Osteocyte (in vitro differentiated cells): ENCODE measurements at regions not wholly inside any gene's neighbourhood (a gene's known extent, or its start where the extent isn't known, plus 50 kb on each side); places are given as distances from the start of the nearest gene placed in this dataset.
"Not testable (repeated sequence)": the region's sequence is repeated elsewhere in the genome, so short reads cannot be mapped to it uniquely, and the experiment has no call there.

ENCODE experiments used
- DNase-seq: peaks from one replicate; pipeline ENCODE4 v3.0.0; 2021; ENCODE audit warnings: mixed read lengths; ENCODE audit not compliant: unreplicated experiment; ENCODE audit errors: extremely low spot score
- H3K27ac Mint-ChIP-seq: one replicate; pipeline ENCODE4 v1.8.0; 2021; ENCODE audit warnings: mild to moderate bottlenecking, mixed read lengths; ENCODE audit not compliant: unreplicated experiment
- H3K27me3 Mint-ChIP-seq: one replicate; pipeline ENCODE4 v1.8.0; 2021; ENCODE audit warnings: mixed read lengths; ENCODE audit not compliant: unreplicated experiment
- H3K36me3 Mint-ChIP-seq: one replicate; pipeline ENCODE4 v1.8.0; 2021; ENCODE audit warnings: mixed read lengths; ENCODE audit not compliant: unreplicated experiment
- H3K4me1 Mint-ChIP-seq: one replicate; pipeline ENCODE4 v1.8.0; 2021; ENCODE audit warnings: mixed read lengths; ENCODE audit not compliant: unreplicated experiment
- H3K4me3 Mint-ChIP-seq: one replicate; pipeline ENCODE4 v1.8.0; 2021; ENCODE audit warnings: mild to moderate bottlenecking, moderate library complexity, mixed read lengths; ENCODE audit not compliant: unreplicated experiment
- H3K9me3 Mint-ChIP-seq: one replicate; pipeline ENCODE4 v1.8.0; 2021; ENCODE audit warnings: mixed read lengths; ENCODE audit not compliant: unreplicated experiment
- CTCF ChIP-seq: fragments of 200-600 bp; sonication (generic); IDR thresholded peaks from 2 replicates; pipeline ENCODE4 v1.5.0; 2021; ENCODE audit warnings: antibody characterized with exemption, mild to moderate bottlenecking, moderate library complexity

GRCh38 chr3:94794563-94794962, 731.7 kb downstream of the NSUN3 start:
- TF ChIP-seq CTCF = no peak
- DNase-seq = no peak
- no peaks in the 10 kb centered on the region for H3K4me1 Mint-ChIP-seq
- H3K27ac Mint-ChIP-seq = no peak overlapping the region
- no peak overlapping the region for H3K4me3 Mint-ChIP-seq
- H3K9me3 Mint-ChIP-seq = no peaks in the 10 kb centered on the region
- H3K36me3 Mint-ChIP-seq = no peaks in the 10 kb centered on the region
- H3K27me3 Mint-ChIP-seq = no peaks in the 10 kb centered on the region

- TF ChIP-seq CTCF = no peak
- H3K4me3 Mint-ChIP-seq = no peak overlapping the region
- H3K27ac Mint-ChIP-seq = no peak overlapping the region
- H3K4me1 Mint-ChIP-seq = no peaks in the 10 kb centered on the region
- no peak for DNase-seq
- H3K36me3 Mint-ChIP-seq = no peaks in the 10 kb centered on the region
- H3K27me3 Mint-ChIP-seq = no peaks in the 10 kb centered on the region
- H3K9me3 Mint-ChIP-seq = no peaks in the 10 kb centered on the region
Measured at GRCh38 chr3:94799420-94800060, 736.7 kb downstream of the NSUN3 start.

- H3K27me3 Mint-ChIP-seq = no peaks in the 10 kb centered on the region
Measured at GRCh38 chr3:94811836-94812235, 749.0 kb downstream of the NSUN3 start.

GRCh38 chr3:94821241-94821640, 758.4 kb downstream of the NSUN3 start:
- peaks cover 4% of the 10 kb centered on the region for H3K27me3 Mint-ChIP-seq
- TF ChIP-seq CTCF = no peak
- no peaks in the 10 kb centered on the region for H3K4me1 Mint-ChIP-seq
- no peaks in the 10 kb centered on the region for H3K36me3 Mint-ChIP-seq
- no peak overlapping the region for H3K27ac Mint-ChIP-seq
- no peak overlapping the region for H3K4me3 Mint-ChIP-seq
- no peaks in the 10 kb centered on the region for H3K9me3 Mint-ChIP-seq
- DNase-seq = no peak

More at GRCh38 chr3:94811836-94812235, 749.0 kb downstream of the NSUN3 start:
- TF ChIP-seq CTCF = no peak
- no peak for DNase-seq
- Mint-ChIP-seq H3K27ac (no peak overlapping the region), H3K4me1 (no peaks in the 10 kb centered on the region), H3K36me3 (no peaks in the 10 kb centered on the region), H3K4me3 (no peak overlapping the region), H3K9me3 (no peaks in the 10 kb centered on the region)

GRCh38 chr3:94822298-94822697, 759.4 kb downstream of the NSUN3 start:
- Mint-ChIP-seq H3K4me1 (no peaks in the 10 kb centered on the region), H3K9me3 (peaks cover 5% of the 10 kb centered on the region), H3K27me3 (peaks cover 4% of the 10 kb centered on the region), H3K36me3 (no peaks in the 10 kb centered on the region), H3K4me3 (no peak overlapping the region), H3K27ac (no peak overlapping the region)
- TF ChIP-seq CTCF = no peak
- no peak for DNase-seq

- H3K27me3 Mint-ChIP-seq, H3K4me1 Mint-ChIP-seq, H3K9me3 Mint-ChIP-seq, DNase-seq, H3K27ac Mint-ChIP-seq, H3K4me3 Mint-ChIP-seq, H3K36me3 Mint-ChIP-seq: not testable (repeated sequence)
Measured at GRCh38 chr3:94846251-94846650, 783.4 kb downstream of the NSUN3 start.
